HG03196 (cell line): ENCODE measurements at regions not wholly inside any gene's neighbourhood (a gene's known extent, or its start where the extent isn't known, plus 50 kb on each side); places are given as distances from the start of the nearest gene placed in this dataset.

Experiments
- ATAC-seq: cut with Tn5 transposase; IDR thresholded peaks from one replicate; pipeline ENCODE4 v1.9.1; 2021; ENCODE audit not compliant: unreplicated experiment

DNA sequence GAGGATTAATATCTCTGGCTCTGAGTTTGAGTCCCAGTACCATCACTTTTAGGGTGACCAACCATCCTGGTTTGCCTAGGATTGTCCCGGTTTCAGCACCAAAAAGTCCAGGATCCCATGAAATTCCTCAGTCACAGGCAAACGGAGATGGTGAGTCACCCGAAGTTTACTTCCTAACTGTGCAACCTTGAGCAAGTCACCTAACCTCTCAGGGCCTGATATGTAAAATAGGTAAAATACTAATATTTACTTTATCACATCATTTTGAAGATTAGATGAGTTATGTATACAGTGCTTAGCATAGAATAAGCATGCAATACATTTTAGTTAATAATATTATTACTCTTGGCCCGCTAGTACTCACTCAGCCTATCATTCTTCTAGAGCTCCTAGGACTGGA, 91.1 kb upstream of the KCNMB2 start:
- no peak for ATAC-seq

GRCh38 chr3:178446059-178446458, 90.2 kb upstream of the KCNMB2 start:
- no peak for ATAC-seq

- ATAC-seq = no peak
Measured at GRCh38 chr3:178450476-178450875, 85.8 kb upstream of the KCNMB2 start.

GRCh38 chr3:178451799-178452198, 84.4 kb upstream of the KCNMB2 start:
- ATAC-seq = no peak

- ATAC-seq = no peak
Measured at GRCh38 chr3:178454726-178455125, 81.5 kb upstream of the KCNMB2 start.

DNA sequence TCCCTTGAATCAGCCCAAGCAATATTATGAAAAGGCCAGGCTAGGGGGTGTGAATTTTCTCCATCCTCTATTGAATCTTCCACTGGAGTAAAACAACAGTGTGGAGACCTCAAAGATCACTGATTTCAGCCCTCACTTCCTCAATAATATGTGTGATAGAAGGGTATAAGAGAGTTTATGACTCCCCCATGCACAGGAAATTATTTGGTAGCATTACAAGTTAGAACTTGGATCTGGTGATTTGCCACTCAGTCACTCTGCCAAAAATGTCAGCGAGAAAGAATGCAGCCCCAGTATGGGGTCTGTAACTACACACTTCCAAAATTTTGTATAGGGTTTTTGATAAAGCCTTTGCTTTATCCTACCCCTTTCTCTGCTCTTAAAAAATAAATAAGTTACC, 81.0 kb upstream of the KCNMB2 start:
- no peak for ATAC-seq

DNA sequence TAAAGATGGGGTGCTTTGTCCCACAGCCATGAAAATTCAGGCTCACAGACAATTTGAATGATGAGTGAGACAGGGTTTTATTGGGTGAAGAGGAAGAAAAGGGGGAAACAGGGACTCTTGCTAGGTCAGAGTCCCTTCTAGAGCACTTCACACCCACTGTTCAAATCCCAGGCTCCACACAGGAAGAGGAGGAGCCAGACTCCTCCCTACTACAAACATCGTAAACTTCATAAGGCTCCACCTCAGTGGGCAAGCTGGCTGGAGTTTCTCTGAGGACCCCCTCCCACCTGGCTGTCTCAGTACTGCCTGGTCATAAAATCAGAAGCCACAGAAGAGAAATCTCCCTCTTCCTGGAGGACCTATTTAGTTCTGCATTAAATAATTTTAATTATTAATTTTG, 80.3 kb upstream of the KCNMB2 start:
- ATAC-seq = no peak

GRCh38 chr3:178456621-178457285, 79.5 kb upstream of the KCNMB2 start:
- ATAC-seq = no peak

GRCh38 chr3:178457511-178457910, 78.7 kb upstream of the KCNMB2 start:
- no peak for ATAC-seq

DNA sequence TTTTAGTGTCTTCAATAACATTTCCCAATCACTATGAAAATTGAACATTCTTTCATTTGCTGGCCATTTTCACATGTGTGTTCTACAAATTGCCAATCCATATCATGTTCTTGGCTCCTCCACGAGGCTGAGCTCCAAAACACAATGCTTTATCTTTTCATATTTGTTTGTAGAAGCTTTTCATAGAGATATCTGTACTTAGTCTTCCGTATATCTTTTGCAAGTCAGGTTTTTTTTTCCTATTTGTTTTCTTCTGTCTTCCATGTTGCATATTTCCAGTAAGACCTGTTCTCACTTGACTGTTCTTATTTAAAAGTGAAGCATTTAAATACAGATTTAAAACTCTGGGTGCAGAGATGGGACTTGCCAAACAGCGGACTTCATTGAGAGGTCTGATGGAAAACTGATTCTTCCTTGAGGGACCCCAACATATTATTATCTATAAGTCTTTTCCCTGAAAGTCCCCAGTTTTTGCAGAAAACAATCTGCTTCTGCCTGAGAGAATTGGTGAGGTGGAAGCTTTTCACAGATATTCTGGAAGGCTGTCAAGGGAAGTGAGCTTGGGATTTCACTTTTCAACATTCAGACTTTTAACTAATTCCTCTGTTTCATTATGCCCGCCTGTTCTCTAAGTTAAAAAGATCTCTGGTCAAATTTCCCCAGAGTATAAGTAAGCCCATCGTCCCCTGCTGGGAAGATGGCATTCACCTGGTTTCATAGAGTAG, 77.8 kb upstream of the KCNMB2 start:
- ATAC-seq = no peak

DNA sequence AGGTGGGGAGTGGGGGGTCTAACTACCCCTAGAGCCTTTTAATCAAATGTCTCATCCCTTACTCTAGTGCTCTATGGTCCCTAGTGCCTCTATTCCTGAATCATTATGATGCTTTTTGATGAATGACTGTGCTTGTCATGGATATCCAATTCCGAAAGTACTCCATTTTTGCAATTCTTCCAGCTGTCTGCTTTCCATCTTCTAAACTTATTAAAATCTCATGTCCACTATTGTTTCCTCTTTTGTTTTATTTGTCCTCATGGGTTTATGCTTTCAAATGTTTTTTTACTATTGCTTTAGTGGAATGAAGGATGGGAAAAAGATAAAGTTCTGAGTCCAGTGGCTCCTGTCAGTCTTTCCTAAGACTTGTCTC, 77.2 kb upstream of the KCNMB2 start:
- ATAC-seq = no peak

- ATAC-seq = no peak
Measured at GRCh38 chr3:178465260-178466180, 70.7 kb upstream of the KCNMB2 start.

GRCh38 chr3:178472941-178473340, 63.3 kb upstream of the KCNMB2 start:
- ATAC-seq = no peak

GRCh38 chr3:178474526-178474925, 61.7 kb upstream of the KCNMB2 start:
- ATAC-seq = no peak

DNA sequence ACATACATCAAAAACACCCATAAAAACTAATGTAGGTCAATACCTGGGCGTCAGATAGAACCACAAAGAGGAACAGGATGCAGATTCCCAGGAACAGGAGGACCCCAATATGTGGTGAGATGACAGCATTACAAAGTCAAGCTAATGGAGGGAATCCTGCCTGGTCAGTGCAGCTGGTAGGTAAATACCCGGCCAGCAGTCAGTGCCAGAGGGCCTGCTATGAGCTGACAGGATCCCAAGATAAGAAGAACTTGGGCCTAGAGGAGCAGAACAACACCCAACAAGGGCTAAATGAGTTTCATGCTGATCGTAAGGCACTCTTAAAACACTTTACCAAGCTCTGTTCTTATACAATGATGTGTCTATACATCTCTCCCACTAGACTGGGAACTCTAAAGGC, 61.2 kb upstream of the KCNMB2 start:
- ATAC-seq = no peak

DNA sequence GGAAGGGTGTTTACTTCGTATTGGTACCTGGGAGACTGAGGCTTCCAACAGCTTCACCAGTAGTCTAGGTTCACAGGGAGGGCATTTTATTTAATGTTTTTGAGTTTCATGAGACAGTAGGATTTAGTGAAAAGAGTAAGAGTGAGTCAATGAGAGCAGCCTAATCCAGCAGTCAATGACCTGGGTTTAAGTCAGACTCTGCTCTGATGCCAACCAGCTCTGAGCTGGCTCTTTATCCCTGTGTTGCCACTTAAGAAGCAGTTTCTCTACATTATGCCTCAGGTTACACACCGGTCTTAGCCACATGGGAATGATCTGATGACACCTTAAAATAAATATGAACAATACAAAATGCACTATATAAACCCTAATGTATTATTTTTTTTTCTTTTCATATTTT, 59.4 kb upstream of the KCNMB2 start:
- ATAC-seq = no peak

GRCh38 chr3:178479446-178479845, 56.8 kb upstream of the KCNMB2 start:
- no peak for ATAC-seq

- no peak for ATAC-seq
Measured at GRCh38 chr3:178479860-178480259, 56.4 kb upstream of the KCNMB2 start.

DNA sequence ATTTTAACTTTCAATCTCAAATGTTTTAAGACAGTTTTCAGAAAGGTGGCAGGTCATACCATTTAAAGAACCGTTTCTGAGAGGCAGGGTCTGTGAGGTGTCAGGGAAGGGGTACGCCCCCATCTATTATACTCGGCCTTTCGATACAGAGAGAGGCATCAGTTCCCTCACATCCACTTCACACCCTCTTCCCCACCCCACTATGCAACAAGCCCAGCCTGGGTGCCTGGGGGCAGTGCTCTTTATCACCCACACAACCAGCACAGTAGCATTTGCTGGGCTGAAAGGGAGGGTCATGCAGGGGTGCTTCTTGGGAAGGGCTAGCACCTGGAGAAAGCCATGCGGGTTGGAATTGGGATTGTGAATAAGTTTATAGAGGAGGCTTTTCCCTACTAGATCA, 56.0 kb upstream of the KCNMB2 start:
- no peak for ATAC-seq

DNA sequence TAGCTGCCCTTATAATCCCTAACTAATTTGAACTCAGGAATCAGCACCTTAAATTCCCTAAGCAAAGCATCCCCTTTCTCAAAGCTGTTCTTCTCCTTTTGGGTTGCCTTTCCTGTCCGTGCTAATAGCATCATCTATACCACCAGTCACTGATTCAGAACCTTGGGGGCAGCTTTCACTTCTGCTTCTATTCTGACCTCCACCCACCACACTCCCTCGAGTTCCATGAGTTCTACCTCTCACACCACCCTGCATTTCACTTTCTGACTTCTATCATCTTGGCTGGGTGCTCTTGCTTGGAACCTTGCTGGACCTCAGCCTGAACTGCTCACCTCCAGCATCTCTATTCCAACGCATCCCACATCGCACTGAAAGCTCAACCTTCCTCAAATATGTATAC, 55.4 kb upstream of the KCNMB2 start:
- ATAC-seq = peak; percentile 93

- no peak for ATAC-seq
Measured at GRCh38 chr3:178482981-178483380, 53.3 kb upstream of the KCNMB2 start.

GRCh38 chr3:178483704-178484103, 52.5 kb upstream of the KCNMB2 start:
- no peak for ATAC-seq
